HG03045 (cell line): ENCODE measurements at regions not wholly inside any gene's neighbourhood (a gene's known extent, or its start where the extent isn't known, plus 50 kb on each side); places are given as distances from the start of the nearest gene placed in this dataset.

Experiments
- ATAC-seq: cut with Tn5 transposase; IDR thresholded peaks from one replicate; pipeline ENCODE4 v1.9.1; 2021; ENCODE audit warnings: mild to moderate bottlenecking, moderate library complexity; ENCODE audit not compliant: unreplicated experiment

DNA sequence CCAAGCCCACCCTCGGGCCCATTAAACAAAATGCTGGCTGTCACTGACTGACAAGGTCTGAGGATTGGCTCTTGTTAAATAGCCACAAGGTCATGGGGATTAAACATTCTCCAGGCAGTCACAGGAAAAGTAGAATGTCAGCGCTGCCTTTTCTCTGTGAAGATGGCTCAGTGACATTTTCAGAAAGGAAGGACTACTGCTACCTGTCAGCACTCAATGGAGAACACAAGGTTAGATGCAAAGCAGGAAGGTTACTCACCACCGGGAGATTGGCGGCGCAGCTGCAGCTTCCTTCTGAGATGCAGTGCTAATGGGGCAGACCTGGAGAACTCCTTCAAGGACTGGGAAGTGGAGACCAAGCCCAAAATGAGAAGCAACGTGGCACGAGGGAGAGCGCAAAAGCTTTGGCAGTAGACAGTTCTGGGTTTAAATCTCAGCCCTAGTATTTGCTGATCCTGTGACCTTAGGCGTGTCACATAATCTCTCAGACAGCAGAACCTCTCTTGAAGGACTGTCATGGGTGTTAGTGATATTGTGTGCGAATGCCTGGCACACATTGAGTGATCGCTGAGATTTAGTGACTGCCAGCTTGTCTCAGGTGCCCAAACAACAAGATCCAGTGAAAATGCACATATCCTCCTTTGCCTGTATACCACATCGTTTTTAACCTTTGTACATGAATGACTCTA is 213.1 kb upstream of the BOD1L1 start:
- ATAC-seq, result no peak

DNA sequence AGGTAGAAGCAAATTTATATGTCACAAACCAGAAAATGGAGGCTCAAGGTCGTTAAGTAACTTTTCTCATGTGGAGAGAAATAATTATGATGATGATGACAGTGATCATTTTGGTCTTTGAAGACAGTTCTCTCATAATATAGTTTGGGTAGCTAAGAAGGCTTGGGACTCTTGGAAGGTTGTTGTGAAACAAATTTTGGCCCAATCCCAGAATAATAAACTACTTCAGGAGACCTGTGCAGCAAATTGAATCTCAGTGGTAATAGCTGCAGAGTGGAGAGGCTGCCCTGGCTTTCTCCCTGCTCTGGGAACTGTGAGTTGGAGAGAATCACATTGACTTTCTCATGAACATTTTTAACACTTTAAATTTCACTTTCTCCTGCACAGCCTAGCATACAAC is 217.2 kb upstream of the BOD1L1 start:
- ATAC-seq, result no peak

DNA sequence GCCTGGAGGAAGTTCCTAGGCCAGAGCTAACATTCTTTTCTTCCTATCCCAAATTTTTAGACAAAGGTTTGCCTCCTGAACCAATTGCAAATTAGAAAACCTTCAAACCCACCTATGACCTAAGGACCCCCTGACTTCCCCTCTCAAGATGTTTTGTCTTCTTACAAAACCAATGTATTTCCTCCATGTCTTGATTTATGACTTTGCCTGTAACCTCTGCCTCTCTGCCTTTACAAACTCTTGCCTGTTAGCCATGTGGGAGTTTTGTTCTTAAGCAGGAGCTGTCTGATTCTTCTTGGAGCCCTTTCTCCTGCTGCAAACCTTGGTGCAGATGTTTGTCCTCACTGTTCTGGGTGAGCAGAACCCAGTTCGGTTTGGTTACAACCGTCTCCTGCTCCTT is 222.3 kb upstream of the BOD1L1 start:
- no peak for ATAC-seq

DNA sequence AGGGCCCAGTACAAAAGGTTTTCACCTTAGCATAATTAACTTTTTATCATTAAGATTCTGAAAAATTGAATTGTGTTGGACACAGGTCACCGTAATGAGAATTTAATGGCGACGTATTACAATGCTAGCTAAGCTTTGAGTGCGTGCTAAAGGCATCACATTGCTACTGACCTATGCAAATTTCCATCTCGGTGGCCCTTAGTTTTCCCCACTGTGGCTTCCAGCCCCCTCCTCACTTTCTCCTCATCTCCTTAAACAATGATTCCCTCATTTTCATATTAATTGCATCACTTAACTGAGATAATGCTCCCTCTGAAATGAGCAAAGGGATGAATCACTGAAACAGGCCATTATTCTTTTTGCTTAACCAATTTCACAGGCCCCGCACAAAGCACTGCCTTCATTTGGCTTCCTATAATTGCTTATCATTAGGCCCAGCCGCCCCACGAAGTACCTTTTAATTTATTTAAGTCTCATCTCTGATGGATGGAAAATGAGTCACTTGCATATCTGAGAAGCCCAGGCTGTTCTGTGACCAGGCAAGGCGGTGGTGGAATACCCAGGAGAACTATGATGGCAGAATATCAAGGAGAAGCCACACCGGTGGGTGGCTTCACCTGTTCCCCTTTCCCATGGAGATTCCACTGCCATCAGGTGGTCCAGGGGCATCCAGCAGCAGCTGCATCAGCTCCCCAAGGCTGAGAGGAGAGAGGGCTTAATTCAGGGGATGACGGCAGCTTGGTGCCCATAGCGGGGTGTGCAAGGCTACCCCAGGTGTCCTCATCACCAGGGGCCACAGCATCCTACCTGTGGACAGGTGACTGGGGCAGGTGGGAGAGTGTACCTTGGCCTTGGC is 223.8 kb upstream of the BOD1L1 start:
- ATAC-seq, result no peak

DNA sequence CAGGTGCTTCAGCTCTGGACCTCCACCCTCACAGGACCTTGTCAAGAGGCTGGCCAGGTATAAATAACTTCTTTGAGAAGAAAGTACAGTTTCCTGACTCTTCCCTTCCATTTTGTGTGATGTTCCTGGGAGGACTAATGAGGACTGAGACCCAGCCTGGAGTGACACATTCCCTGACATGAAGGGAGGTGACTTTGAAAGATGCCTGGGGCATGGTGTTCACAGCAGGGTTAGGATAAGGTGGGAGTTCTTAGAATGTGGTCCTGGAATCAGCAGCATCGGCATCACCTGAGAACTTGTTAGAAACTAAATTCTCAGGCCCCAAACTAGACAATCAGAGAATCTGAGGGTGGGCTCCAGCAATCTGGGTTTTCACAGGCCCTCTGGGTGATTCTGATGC is 224.9 kb upstream of the BOD1L1 start:
- ATAC-seq, result no peak

DNA sequence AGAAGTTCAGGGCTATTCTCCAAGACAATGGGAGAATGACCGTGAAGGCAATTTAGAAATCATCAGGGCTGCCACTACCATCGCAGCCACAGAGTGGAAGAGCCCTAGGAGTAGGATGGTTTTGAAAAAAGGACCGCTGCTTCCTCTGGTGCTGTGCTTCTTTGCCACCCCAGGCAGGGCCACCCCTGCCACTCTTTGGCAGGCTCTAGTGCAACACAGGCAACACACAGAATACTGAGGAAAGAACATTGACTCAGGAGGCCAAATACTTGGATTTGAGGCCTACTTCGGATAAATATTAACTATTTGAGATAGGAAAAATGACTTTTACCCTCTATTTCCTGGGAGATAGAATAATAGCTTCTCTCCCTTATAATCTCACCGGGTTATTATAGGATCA is 228.9 kb upstream of the BOD1L1 start:
- no peak for ATAC-seq

DNA sequence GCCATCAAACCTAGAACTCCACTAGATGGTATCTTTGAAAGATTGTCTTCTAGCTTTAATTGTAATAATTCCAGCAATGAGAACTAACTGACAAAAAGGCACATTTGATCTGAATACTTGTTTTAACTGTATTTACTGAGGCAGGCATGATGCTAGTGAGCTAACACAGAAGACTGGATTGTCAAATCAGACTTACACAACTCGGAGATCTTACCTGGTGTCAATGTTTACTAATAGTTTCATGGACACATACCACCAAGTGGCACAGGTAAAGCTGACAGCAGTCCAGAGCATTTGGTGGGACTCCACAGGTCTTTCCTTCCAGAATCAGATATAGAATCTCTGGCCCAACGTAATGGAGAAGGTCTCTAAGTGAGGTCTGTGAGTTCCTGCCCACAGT is 229.9 kb upstream of the BOD1L1 start:
- no peak for ATAC-seq

DNA sequence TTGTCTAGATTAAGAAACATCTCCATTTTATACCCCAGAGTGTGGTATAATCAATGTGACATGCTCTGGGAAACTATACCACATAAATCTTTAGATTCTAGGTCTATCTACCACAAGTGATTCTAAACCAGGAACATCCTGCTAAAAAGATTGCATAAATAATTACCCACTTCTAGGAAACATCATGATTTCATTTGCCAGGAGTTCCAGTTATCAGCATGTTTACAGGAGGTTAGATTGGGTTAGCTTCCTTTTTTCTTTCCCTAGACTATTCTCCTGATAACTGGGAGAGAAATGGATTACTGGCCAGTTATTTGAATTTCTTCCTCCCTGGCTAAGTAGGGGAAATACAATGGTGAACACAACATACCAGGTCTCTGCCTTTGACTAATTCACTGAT is 230.3 kb upstream of the BOD1L1 start:
- no peak for ATAC-seq

DNA sequence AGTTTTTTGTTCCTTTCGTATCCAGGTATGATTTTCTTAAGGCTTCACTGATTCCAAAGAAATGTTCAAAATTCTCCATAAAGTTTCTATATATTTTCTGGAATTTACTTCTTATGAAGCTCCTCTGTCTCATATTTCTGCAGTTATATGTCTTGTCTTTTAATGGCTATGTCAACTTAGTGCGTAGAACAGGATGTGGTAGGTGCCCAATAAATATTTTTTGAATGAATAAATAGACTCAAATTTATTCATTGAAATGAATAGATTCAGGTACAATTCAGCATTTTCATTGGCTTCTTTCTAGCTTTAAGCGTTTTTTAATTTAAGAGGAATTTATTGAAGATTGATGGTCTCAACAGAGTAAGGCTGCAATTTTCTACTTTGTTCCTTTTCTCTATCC is 231.9 kb upstream of the BOD1L1 start:
- ATAC-seq, result no peak

DNA sequence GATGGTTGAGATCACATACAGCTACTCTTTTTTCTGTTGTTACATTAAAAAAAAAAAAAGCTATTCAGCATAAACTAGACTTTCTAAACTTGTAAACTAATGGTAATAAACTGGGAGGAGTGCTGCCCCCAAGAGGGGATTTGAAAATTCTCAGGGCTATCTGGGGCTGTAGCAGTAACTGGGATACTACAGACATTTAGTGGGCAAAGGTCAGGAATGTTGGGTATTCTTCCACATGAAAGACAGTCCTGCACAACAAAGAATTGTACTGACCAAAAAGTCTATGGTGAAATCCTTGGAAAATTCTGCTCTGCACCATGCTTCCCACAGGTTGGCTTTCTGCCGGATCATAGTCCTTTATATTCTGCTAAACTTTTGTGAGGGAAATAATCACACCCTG is 232.6 kb upstream of the BOD1L1 start:
- no peak for ATAC-seq

DNA sequence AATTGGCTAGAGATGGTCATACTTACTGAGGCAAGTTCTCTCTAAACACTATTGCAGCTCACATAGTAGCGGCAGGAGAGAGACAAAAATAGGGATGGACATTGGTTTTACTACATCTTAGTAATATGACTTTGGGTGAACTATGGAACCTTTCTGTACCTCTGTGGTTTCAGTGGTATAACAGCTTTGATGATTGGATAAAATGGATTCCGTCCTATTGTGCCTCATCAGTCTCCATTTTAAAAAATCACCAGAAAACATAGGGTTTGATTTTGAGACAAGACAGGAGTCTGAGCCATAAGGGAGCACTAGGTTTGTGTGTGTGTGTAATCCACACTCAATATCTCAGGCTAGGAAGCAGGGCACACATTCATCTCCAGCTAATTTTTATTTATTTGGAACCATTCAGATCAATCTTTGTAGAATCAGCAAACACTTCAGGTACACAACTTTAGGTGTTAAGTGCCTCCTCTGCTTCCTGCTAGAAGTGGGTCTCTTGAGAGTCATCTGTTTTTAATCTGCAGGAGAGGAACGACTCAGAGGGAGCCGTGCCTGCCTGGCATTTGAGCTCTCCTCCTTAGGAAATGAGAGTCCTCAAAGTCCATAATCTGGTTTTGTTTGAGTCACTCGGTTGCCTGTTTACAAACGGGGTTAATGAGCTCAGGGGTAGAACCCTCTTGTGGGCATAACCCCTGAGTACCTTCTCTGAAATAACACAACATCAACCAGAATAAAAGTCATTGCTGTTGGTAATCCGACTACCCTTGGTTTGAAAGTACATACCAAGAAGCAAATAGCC is 238.5 kb upstream of the BOD1L1 start:
- ATAC-seq, result no peak

DNA sequence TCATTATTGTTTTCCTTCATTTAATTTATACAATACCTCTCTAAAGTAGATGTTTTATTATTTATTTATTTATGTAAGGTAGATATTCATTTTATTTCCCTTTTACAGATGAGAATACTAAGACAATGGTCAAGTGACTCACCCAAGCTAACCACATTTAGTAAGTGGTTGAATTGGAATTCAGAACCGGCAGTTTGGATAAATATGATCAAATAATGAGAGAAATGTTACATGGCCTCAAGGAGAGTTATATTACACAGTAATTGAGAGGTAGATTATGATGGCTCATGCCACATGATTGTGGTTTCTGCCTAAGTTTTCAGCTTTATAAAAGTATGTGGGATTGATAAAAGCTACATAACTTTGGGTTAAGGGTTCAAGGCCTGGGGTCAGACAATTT is 239.4 kb upstream of the BOD1L1 start:
- no peak for ATAC-seq

DNA sequence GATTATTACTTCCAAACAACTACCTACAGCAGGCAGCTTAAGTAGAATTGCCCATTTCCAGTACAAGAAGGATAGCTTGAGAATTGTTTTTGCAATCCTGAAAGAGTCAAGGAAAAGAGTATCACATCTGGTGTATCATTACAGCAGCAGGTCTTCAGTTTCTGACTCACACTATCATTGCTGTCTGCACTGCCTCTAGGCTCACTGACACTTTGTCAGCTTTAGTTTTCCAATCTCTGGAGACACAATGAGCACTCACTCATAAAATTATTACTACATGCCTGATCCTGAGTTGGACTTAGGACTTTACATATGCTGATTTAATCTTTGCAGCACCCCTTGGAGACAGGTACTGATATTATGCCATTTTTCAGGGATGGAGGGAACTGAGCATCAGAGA is 244.6 kb upstream of the BOD1L1 start:
- ATAC-seq, result no peak

DNA sequence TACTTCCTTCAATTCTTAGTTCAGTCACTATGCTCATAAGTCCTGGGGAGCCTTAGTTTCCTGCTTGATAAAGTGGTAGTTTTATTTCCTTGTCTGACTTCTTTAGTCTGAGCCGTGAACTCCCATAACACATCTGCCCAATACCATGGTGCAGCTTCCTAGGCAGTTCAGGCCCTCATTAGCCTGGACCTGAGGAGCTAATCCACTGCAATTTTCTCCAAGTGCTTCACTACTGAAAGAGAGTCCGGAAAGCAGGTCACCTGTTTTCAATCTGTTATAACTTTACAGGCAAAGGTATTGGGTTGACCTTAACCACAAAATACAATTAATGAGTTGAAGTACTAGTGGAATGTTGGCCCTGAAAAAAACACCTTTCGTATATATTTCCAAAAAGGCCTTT is 245.4 kb upstream of the BOD1L1 start:
- ATAC-seq, result no peak

DNA sequence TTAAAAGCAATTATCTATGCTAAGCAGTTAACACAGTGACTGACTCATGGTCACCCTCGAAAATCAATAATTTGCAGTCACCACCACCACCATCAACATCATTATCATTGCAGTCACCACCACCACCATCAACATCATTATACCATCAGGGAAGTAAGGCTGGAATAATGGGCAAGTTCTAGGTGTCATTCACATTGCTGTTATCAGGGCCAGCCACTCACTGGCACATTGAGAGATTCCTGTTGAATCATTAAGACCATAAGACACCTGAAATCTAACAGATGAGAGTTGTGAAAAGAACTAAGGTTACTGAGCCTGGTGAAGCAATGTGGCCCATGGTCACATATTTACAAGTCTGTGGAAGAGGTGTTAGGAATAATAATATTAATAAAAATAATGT is 247.7 kb upstream of the BOD1L1 start:
- no peak for ATAC-seq

DNA sequence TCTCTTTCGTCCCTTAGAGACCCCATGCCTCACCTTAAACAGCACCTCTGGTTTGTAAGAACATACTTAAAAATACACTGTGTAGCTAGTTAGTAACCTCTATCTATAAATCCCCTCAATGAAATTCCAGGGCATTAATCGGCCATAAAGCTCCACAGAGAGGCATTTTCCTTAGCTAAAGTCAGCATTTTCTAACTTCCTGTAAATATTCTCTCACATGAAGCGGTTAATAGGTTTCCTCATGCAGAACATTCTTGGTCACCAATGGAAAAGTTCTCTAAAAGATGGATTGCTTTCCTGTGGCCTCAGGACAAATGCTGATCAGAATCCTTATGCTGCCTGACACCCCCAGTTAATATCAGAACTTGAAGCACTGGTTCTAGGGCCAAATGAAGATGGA is 248.6 kb upstream of the BOD1L1 start:
- no peak for ATAC-seq

DNA sequence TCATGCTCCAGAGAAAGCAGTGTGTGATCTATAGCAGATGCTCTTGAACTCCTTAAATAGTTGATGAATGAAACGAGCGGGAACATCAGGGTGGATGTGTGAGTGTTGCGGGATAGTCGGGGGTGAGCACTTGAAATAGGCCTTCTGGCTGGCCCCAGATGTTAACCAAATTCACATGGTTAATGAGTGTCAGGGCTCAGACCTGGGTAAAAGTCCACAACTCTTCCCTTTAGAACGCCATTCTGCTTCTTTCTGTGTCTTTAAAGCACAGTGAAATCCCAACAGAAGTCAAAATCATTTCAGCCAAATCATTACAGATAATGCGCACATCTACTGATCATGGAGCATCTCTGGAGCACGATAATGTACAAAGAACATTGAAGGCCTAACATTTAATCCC is 249.4 kb upstream of the BOD1L1 start:
- no peak for ATAC-seq

DNA sequence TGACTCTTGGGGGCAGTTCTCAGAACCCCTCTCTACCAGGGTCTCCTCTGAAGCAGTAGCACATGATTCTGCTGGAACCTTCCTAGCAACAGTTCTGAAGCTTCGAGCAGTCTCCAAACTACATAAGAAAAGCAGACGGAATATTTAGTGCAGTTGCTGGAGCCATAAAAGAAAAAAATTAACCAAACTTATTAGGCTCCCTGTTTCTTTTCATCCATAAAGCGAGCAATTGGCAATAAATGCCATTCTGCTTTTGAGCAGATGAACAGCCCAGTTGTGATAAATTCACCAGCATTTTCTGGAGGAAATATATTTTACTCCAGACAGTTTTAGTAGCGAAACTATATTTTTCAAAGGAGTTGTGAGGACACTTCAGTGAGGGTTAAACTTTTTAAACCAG is 250.1 kb upstream of the BOD1L1 start:
- ATAC-seq, result no peak

DNA sequence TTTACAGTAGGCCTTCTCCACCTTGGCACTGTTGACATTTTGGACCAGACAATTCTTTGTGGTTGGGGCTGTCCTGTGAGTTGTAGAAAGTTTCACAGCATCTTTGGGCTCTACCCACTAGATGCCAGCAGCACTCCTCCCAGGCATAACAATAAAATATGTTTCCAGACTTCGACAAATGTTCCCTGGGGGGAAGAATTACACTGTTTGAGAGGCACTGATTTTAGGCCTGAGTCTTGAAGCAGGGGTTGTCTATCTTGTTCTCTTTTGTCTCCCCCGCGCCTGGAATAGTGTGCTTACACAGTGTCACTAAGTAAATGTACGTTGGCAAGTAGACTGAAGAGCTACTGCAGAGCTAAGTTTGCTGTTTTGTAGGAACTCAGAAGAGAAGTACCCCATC is 254.4 kb upstream of the BOD1L1 start:
- no peak for ATAC-seq

DNA sequence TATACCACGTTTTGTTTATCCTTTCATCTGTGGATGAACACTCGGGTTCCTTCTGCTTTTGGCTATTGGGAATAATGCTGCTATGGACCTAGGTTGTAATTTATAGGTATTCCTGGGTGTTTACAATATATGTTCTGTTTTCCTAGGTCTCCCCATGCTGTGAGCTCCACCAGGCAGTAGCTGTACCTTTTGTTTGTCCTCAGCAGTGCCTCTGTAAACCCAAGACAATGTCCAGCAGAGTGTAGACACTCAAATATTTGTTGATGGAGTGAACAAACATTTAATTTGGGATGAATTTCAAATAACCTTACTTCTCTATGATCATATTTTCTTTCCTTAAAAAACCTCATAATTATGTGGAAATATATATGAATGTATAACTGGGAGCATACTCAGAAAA is 259.5 kb upstream of the BOD1L1 start:
- ATAC-seq, result no peak

DNA sequence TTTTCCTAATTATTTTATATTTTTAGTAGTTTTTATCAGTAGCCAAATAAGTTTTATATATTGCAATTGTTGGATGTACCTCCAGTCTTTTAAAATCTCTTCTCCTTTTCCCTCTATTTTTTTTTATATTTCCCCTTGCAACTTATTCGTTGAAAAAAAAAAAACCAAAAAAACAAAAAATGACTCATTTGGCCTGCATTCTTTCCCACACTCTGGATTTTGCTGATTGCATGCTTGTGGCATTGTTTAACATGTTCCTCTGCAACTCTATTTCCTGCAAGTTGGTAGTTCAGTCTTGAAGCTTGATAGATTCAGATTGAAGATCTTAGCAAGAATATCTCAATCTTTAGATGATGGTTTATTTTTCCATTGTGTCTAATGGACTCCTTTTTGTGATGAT is 260.6 kb upstream of the BOD1L1 start:
- no peak for ATAC-seq

DNA sequence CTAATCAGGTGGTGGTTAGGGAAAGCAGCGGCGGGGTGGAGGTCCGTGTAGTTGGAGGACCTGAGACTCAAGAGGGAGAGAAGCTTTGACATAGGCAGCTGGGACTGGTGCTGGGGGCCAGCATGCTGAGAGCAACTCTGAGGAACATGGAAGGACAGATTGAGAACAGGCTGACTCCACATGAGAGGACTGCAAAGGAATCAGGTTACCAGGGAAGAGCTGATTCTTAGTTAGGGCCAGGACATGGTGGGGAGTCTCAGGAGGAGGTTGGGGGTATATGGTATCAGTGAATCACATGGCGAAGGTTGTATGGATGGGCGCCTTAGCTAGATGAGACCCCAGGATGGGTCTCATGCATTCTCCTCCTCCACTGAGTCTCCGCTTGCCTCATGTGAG is 264.0 kb upstream of the BOD1L1 start:
- no peak for ATAC-seq
